Superior temporal gyrus (tissue), 1 donor: ENCODE measurements at regions not wholly inside any gene's neighbourhood (a gene's known extent, or its start where the extent isn't known, plus 50 kb on each side); places are given as distances from the start of the nearest gene placed in this dataset.
"Not testable (repeated sequence)": the region's sequence is repeated elsewhere in the genome, so short reads cannot be mapped to it uniquely, and the experiment has no call there.

ENCODE experiments used
- DNase-seq: peaks from one replicate; pipeline ENCODE4 v3.0.0-alpha.2; 2016; ENCODE audit errors: extremely low spot score

DNA sequence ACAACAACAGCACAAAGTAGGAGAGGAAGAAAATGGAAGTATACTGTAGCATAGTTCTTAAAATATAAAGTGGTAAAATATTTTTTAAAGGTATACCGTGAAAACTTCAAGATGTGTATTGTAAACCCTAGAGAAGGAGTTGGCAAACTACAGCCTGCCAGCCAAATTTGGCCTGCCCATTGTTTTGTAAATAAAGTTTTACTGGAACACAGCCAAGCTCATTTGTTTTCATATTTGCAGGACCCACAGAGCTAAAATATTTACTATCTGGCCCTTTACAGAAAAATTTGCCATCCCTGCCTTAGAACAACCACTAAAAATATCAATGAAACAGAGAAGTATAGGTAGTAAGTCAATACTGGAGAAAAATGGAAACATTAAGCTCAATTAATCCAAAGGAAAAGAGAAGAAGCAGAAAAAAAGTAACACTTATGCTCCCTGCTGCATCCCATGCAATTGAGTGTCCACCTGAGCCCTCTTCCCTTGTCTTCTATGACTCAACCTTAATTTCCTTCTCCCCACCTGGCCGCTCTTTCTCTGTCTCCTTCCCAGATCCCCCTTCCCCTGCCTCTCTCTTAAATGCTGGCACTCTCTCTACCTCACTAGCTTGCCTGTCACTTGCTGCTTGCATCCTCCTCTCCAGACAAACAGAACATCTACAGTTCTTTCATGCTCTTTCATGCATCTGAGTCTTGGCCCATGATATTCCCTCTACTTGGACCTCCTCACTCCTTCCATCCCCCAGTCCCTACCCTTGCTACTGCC is 50.6 kb upstream of the FER start:
- DNase-seq: no peak

DNA sequence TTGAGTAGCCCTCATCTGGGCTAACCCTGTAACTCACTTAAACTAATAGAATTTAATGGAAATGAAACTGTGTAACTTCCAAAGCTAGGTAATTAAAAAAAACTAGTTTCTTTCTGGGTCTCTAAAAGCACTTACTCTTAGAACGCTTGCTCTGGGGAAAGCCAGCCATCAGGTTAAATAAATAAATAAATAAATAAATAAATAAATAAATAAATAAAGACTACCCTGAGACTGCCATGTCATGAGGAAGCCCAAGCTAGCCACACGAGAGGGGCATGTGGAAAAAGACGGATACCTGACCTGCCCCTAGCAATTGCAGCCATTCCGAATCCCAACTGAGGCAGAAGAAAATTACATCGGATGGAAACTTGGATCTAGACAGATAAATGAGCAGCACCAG is 51.3 kb upstream of the FER start:
- no peak for DNase-seq

DNA sequence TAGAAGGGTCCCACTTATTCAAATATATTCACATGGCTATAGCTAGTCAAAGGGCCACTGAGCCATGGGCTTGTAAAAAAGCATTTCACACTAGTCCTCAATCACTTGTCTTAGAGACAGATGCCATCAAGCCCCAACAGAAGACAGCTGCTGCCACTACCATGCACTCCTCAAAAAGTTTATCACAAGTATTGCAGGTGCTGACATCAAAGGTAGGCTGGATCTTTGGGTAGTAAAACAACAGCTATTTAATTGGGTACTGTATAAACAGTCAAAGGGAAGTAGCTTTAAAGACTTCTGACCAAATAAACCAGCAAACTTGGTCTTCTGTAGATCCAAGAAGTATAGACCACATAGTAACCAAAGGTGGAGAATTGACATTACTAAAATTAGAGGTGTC is 59.2 kb upstream of the FER start:
- no peak for DNase-seq

DNA sequence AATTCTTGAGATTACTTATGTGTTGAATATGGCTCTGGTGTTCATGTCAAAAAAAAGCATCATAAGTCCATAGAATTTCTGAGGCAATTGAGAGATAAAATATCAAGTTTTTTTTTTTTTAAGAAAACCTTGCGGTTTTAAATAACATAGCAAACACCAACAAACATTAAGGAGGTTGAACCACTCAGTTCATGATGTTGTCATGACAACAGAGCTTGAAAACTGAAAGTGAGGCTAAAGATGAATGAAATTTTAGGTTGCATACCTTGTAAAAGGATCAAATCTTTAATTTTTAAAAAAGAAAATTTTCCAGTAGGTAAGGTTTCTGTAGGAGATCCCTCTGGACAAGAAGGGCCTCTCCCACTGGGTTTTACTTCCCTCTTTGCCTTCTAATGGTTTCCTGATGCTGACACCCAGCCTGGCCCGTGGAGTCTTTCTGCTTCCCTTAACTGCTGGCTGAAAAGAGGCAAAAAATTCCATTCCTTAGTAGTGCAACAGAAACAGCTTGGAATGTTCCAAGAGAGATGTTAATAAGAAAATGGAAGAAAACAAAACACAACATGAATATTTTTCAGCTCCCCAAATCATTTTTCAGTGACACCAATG is 60.0 kb upstream of the FER start:
- peak; percentile 47 for DNase-seq

DNA sequence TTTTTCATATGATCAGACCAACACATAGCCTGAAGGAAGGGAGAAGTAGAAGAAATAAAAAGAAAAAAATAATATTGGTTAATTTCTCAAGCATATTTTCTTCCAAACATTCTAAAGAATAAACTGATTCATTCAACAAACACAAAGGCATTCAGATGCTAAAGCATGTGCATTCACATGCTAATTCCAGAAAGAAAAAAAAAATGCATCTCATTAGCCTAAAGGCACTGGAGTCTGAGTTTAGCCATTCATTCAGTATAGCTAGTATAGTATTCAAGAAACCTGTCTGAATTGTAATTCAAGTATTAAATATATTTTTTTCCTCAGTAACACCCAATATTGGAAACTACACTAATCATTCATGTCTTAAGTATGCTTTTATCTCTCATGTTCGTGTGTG is 61.0 kb upstream of the FER start:
- no peak for DNase-seq

DNA sequence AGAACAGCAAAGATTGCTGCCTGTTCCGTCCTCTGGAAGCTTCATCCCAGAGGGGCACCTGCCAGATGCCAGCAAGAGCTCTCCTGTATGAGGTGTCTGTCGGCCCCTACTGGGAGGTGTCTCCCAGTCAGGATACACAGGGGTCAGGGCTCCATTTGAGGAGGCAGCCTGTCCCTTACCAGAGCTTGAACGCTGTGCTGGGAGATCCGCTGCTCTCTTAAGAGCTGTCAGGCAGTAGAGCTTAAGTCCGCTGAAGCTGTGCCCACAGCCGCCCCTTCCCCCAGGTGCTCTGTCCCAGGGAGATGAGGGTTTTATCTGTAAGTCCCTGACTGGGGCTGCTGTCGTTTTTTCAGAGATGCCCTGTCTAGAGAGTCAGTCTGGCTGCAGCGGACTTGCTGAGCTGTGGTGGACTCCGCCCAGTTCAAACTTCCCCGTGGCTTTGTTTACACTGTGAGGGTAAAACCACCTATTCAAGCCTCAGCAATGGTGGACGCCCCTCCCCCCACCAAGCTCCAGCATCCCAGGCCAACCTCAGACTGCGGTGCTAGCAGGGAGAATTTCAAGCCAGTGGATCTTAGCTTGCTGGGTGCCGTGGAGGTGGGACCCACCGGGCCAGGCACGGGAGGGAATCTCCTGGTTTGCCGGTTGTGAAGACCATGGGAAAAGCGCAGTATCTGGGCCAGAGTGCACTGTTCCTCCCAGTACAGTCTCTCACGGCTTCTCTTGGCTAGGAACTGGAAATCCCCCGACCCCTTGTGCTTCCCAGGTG is 62.1 kb upstream of the FER start:
- not testable (repeated sequence) for DNase-seq

DNA sequence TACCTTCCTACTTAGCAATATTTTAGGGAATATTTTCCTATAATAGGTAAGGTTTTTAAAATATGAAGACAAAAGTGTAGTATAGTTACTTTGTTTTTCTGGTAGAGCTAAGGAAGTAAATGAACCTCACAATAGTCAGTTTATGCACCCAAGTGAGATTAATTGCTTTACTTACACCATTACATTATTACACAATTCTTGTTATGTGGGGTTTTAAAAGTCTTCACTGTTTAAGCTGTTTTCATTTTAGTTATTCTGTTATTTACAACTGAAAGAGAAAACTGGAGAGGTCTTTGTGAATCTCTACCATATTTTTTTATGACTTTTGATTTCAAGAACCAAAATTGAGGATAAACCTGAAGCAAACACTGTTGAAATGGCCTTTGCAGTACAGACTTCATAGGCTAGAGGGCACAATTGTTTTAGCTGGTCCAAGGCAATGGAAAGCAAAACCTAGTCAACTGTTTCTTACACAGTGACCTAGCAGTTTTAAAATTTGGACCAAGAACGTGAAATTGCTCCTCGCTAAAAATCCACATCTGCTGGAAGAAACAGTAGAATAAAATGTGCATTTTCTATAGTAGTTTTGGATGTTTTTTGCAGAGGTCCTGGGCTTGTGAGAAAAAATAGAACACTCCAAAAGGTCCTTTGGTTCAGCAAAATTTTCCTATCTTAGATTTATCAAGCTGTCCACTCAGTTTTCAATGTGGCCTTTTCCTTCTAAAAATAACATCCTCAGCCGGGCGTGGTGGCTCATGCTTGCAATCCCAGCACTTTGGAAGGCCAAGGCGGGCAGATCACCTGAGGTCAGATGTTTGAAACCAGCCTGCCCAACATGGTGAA is 66.4 kb upstream of the FER start:
- peak; percentile 86 for DNase-seq

DNA sequence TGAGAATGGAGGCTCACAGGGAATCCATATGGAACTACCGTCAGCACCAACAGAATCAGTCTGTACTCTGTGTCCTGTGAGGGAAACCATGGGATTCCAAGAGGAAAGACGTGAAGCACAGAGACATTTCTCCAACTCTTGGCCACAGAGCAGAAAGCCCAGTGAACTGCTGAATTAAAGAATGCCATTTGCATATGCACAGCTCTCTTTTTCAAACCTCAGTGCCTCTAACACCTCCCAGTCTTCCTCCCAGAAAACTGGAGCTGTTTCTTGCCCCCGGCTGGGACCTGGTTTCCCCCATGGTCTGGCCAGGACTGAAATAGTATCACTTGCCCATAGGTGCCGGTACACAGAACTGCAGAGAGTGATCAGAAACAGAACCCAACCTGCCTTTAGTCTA is 69.6 kb upstream of the FER start:
- no peak for DNase-seq

DNA sequence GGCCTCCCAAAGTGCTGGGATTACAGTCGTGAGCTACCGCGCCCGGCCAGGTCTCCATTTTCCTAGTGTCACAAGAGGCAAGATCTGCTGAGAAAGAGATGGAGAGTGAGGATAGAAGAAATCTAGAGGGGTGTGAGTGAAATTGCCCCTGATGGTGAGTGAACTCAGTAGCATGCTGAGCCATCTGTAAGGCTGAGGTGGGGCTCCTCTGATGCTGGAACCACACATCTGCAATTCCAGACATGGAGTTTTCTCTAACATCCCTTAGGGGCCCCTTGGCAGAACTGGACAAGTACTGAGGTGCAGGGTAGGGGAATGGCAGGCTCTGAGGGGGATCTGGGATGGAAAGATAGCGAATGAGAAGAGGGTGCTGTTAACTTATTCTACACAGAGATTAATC is 72.0 kb upstream of the FER start:
- no peak for DNase-seq

DNA sequence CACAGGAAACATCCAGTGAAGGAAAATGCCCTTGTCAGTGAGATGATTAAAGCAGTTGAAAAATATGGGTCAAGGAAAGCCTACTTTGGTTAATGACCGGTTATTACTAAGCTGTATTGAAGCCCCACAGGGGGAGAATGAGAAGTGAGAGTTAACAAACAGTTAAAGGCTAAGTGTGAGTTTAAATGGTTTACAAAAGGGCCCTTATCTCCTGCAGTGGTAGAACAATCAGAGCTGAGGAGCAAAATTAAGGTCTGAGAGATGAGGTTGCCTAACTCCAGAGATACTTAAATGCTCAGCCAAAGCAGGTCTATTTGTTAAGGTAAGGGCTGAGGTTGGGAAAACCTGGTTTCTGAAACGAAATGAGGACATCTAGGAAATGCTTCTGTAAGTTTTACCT is 75.1 kb upstream of the FER start:
- no peak for DNase-seq

DNA sequence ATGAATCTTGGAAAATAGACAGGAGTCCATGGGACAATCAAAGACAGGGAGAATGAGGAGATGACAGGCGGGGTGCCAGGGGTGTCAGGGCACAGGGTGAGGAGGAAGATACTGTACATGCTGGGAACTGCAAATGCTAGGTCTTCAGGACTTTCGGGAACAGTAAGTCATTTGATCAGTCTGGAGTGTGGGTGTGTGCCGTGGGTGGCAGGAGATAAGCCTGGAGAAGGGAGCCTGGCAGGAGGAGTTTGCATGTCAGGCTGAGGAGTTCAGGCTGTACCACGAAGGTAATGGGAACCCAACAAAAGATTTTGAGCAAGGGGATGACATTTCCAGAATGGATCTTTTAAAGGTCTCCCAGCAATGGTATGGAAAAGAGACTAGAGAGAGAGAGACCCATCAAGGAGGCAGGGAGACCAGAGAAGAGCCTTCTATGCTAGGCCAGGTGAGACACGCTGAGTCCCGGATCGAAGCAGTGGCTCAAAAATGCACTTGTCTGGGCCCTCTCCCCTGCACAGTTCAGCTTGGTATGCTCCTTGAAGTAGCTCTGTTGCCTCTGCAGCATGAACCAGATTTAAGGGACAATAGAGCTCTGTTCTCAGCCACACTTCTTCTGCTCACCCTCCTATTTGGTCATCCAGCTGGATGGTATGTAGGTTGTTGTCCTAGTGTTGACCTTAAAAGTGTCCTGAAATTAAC is 77.0 kb upstream of the FER start:
- DNase-seq: peak; percentile 38

DNA sequence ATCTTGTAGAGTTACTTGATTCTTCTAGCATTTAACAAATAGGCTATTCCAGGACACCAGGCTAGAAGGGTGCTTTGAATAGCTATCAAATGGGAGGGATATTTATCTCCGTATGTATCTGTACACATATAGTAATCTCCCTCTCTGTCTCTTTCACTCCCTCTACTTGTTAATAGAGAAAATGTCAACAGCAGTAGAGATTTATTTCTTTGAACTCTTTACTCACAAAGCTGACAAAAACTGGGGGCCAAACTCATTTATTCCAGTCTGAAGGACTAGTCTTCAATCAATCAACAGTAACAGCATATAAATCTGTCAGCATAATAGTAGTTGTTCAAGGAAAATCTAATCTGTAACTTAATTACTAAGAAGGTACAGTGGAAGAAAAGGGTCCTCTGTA is 78.2 kb upstream of the FER start:
- no peak for DNase-seq

DNA sequence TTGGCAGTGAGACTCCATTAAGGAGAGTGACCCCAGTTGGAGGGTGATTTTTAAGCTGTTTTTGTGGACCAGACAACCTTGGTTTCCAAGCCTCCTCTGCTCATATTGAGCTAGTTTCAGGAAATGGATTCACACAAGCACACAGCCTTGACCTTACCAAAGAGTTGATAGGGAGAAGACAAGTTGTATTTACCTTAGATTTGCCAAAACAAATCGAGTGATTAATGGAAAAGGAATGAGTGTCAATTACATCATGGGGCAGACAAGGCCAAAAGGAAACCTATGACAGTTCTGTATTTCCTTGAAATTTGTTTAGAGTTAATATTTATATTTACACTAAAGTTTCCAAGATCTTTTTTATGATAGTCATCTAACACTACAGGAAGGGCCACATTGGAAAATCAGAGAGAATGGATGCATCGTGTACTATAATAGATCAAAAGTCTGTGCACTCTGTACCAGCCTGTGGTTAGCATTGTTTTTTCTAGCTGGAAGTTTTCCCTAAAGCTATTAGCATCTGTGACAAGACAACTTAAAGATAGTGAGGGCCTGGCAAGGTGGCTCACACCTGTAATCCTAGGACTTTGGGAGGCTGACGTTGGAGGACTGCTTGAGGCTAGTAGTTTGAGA is 86.0 kb upstream of the FER start:
- DNase-seq: no peak

DNA sequence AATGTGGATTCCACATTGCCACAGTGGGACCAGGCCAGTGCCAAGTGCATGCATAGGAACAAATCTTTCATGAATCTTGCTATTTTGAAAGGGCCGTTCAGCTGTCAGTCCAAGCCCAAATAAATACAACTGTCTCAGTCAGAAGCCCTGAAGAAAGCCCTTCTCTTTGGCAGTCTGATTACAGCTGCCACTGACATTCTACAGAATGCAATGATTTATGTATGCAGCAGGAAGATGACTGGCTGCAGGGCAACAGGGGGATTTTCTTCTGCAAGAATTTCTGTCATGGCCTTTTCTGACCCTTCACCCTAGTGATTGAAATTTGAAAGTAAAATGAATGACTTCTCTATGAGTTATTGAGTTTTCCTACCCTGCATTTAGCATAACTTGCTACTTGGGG is 86.7 kb upstream of the FER start:
- DNase-seq: no peak

DNA sequence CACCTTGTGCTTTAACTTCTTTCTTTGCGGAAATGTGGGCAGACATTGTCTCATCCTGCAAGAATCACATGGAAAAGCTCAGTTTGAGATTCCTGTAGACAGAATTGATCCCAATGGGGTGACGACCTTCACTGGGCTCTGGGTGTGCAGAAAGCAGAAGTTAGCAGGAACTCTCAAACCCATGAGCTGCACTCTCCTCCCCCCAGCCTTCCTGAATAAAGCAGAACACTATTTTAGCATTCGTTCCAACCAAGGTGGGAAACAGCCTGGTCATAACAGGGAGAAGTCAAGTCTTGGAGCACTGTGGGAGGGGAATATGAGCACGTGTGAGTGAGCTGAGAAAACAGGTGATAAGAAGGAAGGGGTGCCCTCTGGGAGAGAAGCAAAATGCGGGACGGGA is 87.4 kb upstream of the FER start:
- DNase-seq: no peak

DNA sequence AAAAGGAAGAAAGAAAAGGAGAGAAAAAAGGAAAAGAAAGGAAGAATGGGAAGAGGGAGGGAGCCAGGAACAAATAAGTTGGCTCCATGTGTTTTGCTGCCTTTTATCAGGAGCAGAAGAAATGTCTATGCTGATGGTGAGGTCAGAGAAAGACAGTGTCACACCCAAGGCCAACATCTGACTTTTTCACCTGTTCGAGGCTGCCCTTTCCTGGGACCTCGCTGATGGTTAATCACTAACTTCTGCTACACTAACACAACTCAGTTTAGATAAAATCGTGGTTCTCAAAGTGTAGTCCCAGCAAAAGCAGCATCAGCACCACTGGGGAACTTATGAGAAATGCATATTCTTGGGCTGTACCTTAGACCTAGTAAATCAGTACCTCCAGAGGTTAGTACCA is 88.2 kb upstream of the FER start:
- DNase-seq: no peak

DNA sequence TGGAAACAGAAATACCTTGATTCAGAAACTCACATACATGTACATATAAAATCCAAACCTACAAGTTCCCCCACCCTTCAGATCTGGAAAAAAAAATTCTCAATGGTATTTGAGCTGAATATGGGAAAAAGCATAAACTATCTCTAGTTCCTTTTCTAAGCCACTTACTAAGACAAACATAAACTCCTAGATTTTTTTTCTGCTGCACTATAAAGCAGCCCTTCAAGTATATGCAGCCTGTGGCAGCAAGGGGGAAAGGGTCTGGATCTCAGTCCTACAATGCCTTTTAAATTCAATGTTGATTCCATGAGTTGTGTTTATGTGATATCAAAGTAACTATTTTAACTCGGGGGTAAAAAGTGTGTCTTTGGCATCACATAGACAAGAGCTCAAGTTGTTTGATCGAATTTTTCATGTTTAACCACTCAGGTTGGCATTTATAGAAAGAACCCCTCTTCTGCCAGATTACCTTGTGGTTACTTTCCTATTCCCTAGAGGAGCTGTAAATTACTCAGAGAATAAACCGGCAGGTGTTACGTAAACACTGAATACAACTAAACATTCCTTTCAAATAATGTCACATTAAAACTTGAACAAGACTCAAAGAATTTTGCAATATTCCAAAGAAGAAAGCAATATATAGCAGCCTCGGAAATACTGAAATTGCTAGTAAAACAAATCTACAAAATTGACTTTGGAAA is 91.8 kb upstream of the FER start:
- DNase-seq: no peak

DNA sequence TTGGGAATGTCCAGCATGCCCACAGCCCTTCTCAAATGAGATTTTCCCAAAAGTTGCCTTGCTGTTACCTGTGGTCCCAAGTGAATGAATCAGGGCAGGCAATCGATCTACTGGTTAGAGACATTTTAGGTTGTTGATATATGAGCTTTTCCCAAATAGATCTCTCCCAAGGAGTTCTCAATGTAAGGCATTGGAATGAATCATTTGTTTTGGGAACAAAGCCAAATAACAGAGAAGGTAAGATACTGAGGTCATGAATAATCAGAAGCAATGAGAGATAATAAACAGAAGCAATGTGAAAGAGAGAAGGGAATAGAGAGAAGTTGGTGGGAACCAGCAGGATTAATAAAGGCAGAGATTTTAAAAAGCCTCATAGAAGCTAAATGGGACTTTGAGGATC is 93.6 kb upstream of the FER start:
- no peak for DNase-seq

DNA sequence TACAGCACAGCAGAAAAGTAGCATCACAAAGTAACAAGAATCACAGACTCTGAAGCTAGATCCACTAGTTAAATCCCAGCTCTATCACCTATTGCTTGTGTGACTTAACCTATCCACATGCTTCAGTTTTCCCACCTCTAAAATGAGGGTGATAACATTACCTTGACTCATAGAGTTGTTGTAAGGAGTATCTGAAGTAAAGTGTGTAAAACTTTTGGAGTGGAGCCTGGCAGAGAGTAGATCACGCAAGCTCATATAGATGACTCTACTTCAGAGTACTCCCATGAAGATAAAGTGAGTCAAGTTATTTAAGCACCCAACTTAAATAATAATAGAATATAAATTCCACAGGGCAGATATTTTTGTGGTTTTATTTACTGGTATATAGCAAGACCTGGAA is 94.5 kb upstream of the FER start:
- no peak for DNase-seq

DNA sequence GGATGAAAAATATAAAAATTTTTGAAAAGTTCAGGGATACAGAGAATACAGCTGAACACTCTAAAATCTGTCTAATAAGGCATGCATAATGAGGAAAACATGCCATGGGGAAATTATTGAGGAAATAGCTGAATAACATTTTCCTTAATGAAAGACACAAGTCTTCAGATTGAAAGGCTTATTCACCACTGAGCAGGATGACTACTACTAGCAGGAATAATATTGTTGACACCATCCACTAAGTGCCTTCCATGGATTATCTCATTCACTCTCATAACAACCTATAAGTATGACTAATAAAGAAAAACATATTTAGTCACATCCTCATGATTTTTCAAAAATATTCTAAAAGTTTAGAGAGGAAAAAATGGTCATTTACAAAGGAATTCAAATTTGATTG is 96.7 kb upstream of the FER start:
- DNase-seq: no peak

DNA sequence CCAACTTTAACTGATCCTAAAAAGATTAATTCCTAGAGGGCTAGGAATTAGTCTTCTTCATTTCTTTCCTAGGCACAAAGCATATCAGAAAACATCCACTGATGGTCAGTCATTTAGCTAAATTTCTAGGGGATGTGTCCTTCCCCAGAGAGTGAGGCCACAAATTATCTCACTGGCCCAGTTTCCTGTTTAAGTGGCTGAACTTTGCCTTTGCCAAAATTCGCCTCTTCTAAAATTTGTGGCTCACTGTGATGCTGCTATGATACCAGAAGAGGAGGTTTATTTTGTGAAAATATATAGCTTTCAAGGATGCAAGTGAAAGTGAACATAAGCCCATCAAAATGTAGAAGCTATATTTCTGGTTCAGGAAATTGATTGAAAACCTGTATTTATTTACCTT is 98.1 kb upstream of the FER start:
- no peak for DNase-seq
